ENCODE measurements at regions not wholly inside any gene's neighbourhood (a gene's known extent, or its start where the extent isn't known, plus 50 kb on each side); places are given as distances from the start of the nearest gene placed in this dataset.
A peak's percentile ranks its signal among the peaks of the same experiment; 100 is the strongest.

DNA sequence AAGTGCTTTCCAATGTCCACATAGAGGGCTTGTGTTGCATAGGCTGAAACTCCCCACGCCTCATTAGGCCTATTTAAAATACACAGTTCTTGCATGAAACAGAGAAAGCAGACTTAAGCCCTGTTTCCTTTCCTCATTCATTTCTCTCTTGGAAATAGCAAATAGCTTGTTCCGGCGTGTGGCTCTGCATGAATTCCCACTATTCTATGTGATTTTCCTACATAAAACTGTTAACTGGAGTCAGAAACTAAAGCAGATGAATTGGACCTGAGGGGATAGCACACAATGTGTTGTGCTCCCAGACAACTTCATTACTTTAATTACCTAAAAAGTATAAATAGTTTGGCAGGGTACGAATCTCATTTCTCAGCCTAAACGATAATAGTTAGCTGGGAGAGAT, 981.5 kb downstream of the SORCS1 start:
- no peak for DNase-seq (ENCODE audit: low read depth)

DNA sequence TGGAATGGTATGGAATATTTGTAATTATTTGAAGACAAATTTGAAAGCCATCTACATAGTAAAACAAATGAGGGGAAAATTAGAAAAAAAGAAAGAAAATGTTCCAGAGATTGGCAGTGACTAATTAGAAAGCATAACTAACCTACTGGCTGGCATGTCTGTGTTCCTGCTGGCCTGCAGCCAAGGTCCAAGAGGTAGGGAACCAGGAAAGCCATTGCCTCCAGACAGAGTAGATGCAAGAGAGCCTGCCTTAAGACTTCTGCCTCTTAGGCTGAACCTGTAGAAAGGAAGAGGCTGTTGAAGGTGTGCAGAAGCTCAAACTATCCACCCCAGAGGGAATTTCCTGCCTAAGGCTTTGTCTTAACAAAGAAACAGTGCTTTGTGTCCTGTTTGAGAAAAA, 982.0 kb downstream of the SORCS1 start:
- DNase-seq (ENCODE audit: low read depth), result no peak

- peak; percentile 75 for DNase-seq (ENCODE audit: low read depth)
Observed at GRCh38 chr10:106181501-106181900, 983.0 kb downstream of the SORCS1 start.

DNA sequence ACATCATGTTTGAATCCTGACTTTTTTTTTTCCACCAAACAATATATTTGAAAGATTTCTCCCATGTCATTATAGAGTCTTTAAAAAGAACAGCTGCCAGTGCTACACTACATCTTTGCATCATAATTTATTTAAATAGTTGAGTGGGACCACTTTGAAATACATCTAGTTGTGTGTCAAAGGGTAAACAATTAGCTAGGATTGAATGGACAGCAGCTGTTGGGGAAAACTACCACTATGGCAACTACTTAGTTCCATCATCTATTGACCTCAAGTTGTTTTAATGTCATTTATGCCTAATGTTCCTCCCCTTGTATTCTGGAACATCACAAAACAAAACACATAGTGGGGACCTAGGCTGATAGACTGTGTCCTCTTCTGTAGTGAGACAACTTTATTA, 985.1 kb downstream of the SORCS1 start:
- no peak for DNase-seq (ENCODE audit: low read depth)

GRCh38 chr10:106175760-106176377, 988.6 kb downstream of the SORCS1 start:
- peak; percentile 34 for DNase-seq (ENCODE audit: low read depth)

DNA sequence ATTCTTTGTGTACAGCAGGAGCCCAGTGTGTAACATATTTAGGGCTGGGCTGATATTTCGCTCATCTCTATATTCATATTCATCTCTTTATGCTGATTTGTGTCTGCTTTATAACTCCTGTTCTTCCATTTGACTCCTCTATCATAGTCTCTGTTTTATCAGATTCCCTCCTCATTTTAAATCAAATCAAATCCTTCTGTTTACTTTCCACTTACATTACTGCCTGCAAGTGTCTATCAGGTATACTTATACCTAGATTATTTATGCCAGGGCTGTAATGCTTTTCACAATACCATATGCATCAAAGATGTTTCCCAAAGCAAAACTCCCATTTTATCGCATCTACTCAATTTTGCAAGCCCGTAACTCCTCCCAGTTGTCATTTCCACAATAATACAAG, 990.7 kb downstream of the SORCS1 start:
- no peak for DNase-seq (ENCODE audit: low read depth)

DNA sequence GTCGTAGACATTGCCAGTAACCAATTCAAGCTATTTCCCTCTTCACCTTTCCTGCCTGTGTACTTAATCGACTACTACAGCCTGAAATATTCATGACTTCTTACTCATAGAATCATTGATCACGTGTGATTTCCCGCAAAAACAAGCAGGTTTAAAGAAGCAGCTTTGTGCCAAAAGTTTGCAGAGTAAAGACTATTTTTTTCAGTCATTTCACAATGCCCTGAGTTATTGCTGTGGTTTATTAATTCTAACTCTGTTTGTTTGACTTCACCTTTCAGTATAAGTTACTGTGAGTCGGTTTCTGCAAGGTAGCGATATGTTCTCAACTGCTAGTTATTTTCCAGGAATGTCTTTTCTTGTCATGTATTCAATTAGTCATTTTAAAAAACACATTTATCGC, 995.3 kb downstream of the SORCS1 start:
- DNase-seq (ENCODE audit: low read depth), result no peak

- DNase-seq (ENCODE audit: low read depth), result peak; percentile 12
Observed at GRCh38 chr10:106167946-106168345, 996.6 kb downstream of the SORCS1 start.

GRCh38 chr10:106158241-106158640, 1006.3 kb downstream of the SORCS1 start:
- DNase-seq (ENCODE audit: low read depth), result no peak

- no peak for DNase-seq (ENCODE audit: low read depth)
Observed at GRCh38 chr10:106147021-106147420, 1017.5 kb downstream of the SORCS1 start.

- DNase-seq (ENCODE audit: low read depth), result no peak
Observed at GRCh38 chr10:106139915-106140314, 1024.6 kb downstream of the SORCS1 start.

DNA sequence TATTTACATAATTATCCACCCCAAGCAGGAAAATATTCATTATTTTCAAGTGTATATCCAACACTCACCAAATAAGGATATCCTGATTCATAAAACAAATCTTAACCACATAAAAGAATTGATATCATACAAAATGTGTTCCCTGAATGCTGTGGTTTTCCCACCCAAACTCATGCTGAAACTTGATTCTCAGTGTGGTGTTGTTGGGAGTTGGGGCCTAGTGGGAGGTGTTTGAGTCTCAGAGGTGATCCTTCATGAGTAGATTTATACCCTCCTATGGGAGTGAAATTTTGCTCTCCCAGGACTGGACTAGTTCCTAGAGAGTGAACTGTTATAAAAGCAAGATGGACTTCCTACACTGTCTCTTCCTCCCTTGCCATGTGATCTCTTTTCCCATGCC, 1028.3 kb downstream of the SORCS1 start:
- peak; percentile 12 for DNase-seq (ENCODE audit: low read depth)

DNA sequence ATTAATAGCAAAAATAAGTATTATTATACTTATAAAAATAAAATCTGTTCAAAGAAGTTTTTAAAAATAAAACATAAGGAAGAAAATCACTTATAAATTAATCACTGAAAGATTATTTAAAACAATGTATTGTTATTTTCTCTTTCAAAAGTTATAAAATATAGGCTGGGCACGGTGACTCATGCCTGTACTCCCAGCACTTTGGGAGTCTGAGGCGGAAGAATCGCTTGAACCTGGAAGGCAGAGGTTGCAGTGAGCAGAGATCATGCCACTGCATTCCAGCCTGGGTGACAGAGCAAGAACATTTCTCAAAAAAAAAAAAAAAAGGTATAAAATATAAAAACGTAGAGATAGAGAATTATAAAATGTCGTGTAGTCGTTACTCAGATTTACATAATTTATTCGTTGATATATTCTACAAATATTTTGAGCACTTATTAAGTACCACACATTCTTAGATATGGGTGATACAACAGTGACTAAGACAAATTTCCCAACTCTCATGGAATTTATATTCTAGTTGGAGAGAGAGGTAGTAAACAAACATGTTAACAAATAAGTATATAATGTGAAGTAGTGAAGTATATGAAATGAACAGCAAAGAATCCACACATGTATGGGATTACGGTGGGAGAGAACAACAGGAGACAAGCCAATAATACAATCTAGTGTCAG, 1030.0 kb downstream of the SORCS1 start:
- DNase-seq (ENCODE audit: low read depth), result no peak

- no peak for DNase-seq (ENCODE audit: low read depth)
Observed at GRCh38 chr10:106133451-106133850, 1031.1 kb downstream of the SORCS1 start.

GRCh38 chr10:106132956-106133355, 1031.5 kb downstream of the SORCS1 start:
- DNase-seq (ENCODE audit: low read depth), result no peak

DNA sequence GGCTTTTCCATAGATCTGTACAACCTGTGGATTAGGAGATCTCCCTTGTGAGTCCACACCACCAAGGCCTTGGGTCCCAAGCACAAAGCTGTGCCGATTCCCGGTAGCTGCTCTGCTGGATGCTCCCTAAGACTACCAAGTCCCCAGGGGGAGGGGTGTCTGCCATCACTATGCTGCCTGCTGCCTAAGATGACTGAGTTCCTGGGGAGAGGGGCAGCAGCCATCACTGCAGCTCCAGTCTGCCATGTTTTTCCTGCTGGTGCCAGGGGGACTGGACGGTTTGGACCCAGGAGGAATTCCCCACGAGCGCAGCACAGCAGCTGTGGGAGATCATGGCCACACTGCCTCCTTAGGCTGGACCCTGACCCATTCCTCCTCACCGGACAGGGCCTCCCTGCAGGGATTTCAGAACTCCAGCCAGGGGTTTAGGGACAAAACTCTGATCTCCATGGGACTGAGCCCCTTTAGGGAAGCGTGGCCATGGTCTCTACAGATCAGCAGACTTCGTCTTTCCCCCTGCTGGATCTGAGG, 1049.8 kb downstream of the SORCS1 start:
- DNase-seq (ENCODE audit: low read depth), result no peak

- DNase-seq (ENCODE audit: low read depth), result peak; percentile 66
Observed at GRCh38 chr10:106111246-106111645, 1053.3 kb downstream of the SORCS1 start.

- peak; percentile 69 for DNase-seq (ENCODE audit: low read depth)
Observed at GRCh38 chr10:106107706-106108105, 1056.8 kb downstream of the SORCS1 start.

DNA sequence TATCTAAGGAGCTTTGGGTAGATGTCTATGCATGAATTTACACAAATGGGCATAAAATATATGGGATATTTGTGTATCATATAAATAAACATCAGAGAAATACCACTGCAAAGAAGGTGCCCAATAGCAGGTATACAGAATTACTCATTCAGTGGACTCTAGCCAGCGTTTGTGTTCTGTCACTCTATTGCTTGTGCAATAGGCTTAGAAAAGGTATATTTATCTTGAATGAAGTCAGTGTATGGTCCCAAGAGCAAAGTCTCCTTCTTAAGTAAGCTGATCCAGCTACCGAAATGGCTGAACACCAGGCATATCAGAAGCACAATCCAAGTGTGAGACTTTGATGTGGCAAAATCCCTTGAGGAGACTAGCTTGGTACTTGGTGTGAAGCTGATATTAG, 1058.4 kb downstream of the SORCS1 start:
- no peak for DNase-seq (ENCODE audit: low read depth)

DNA sequence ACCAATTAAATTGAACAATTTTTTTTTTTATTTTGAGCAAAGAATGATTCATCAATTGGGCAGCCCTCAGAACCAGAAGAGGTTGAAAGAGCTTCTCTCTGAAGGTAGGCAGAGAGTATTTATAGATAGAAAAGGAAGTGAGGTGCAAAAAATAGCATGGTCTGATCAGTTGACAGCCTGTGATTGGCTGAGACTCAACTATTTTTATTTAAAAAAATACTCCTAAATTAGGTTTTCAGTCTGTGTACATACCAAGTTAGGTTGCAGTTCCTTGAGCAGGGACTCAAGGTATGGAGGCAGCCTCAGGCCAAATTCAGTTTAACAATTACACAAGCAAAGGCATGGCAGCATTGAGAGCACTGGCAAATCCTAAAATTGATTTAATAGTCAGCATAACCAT, 1074.7 kb downstream of the SORCS1 start:
- DNase-seq (ENCODE audit: low read depth), result no peak

- no peak for DNase-seq (ENCODE audit: low read depth)
Observed at GRCh38 chr10:106086391-106086790, 1078.1 kb downstream of the SORCS1 start.

DNA sequence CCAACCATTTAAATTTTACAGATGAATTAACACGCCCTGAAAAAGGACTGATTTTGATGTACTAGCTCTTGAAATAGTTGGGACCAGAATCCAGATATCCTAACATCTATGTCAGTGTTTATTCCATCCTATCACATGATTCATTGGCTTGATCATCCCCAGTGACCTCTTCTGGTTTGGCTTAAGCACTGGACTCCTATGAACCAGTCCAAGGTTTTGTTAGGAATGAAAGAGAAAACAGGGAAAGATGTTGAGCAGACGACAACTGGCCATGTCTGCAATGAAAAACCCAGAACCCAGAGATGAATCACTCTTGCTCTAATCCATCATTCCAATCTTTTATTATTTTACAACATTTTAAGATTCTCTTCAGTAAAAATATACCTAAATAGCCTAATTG, 1080.9 kb downstream of the SORCS1 start:
- no peak for DNase-seq (ENCODE audit: low read depth)

DNA sequence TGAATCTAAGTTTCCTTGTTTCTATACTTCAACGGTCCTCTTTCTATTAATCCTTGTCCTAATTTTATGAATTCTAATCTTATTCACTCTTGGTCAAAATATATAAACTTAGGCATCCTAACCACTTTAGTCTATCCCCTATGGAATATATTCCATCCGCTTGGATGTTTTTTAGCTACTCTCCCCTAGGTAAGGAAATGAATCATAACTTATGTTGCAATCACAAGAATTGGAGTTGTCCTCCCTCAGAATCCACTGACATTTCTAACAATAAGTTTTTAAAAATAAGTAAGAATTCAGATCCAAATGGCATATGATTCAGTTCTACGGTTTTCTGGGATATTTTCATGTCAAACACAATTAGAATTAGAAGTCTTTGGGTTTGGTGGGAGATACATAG, 1081.6 kb downstream of the SORCS1 start:
- peak; percentile 34 for DNase-seq (ENCODE audit: low read depth)

All from iris pigment epithelial cell (primary cell).